Smooth muscle cell of the brain vasculature (primary cell): ENCODE measurements at regions not wholly inside any gene's neighbourhood (a gene's known extent, or its start where the extent isn't known, plus 50 kb on each side); places are given as distances from the start of the nearest gene placed in this dataset.

Source experiments
- DNase-seq: peaks from one replicate; pipeline ENCODE4 v3.0.0-alpha.2; 2012; ENCODE audit warnings: low read depth, low spot score

- no peak for DNase-seq
These were observed 481.6 kb downstream of the SH2D4B start for GRCh38 chr10:81019029-81019890.

- no peak for DNase-seq
These were observed 483.9 kb downstream of the SH2D4B start for GRCh38 chr10:81021428-81022129.

- DNase-seq = no peak
These were observed 488.9 kb downstream of the SH2D4B start for GRCh38 chr10:81026591-81026990.

- DNase-seq = no peak
These were observed 489.5 kb downstream of the SH2D4B start for GRCh38 chr10:81027223-81027622.

- DNase-seq = no peak
These were observed 490.0 kb downstream of the SH2D4B start for GRCh38 chr10:81027706-81028105.

GRCh38 chr10:81031774-81032173 is 494.1 kb downstream of the SH2D4B start:
- DNase-seq = no peak

GRCh38 chr10:81034383-81034782 is 496.7 kb downstream of the SH2D4B start:
- no peak for DNase-seq

- no peak for DNase-seq
These were observed 498.6 kb downstream of the SH2D4B start for GRCh38 chr10:81036257-81036656.

GRCh38 chr10:81040031-81040430 is 502.3 kb downstream of the SH2D4B start:
- no peak for DNase-seq

GRCh38 chr10:81040940-81041339 is 503.2 kb downstream of the SH2D4B start:
- no peak for DNase-seq

GRCh38 chr10:81042647-81043046 is 504.9 kb downstream of the SH2D4B start:
- no peak for DNase-seq

GRCh38 chr10:81065474-81065873 is 527.8 kb downstream of the SH2D4B start:
- DNase-seq = no peak

- no peak for DNase-seq
These were observed 530.8 kb downstream of the SH2D4B start for GRCh38 chr10:81068460-81068859.

GRCh38 chr10:81071087-81071796 is 533.5 kb downstream of the SH2D4B start:
- no peak for DNase-seq

- no peak for DNase-seq
These were observed 535.5 kb downstream of the SH2D4B start for GRCh38 chr10:81073155-81073554.

- DNase-seq = no peak
These were observed 544.4 kb downstream of the SH2D4B start for GRCh38 chr10:81081887-81082620.

GRCh38 chr10:81082621-81083376 is 545.1 kb downstream of the SH2D4B start:
- DNase-seq = no peak

GRCh38 chr10:81093056-81093455 is 555.4 kb downstream of the SH2D4B start:
- no peak for DNase-seq

GRCh38 chr10:81095238-81095637 is 557.5 kb downstream of the SH2D4B start:
- no peak for DNase-seq

GRCh38 chr10:81096558-81096957 is 558.9 kb downstream of the SH2D4B start:
- no peak for DNase-seq

- DNase-seq = no peak
These were observed 563.4 kb downstream of the SH2D4B start for GRCh38 chr10:81101062-81101461.
